KMS-11 (cell line): ENCODE measurements at regions not wholly inside any gene's neighbourhood (a gene's known extent, or its start where the extent isn't known, plus 50 kb on each side); places are given as distances from the start of the nearest gene placed in this dataset.
"Not testable (repeated sequence)": the region's sequence is repeated elsewhere in the genome, so short reads cannot be mapped to it uniquely, and the experiment has no call there.

ENCODE experiments used
- H2AFZ ChIP-seq: fragments of 200-600 bp; sonication (generic); 2 replicates; pipeline ENCODE4 v1.6.1; 2016; ENCODE audit warnings: antibody characterized with exemption, mixed run types, low read depth
- H3K27ac ChIP-seq: fragments of 200-600 bp; sonication (generic); 2 replicates; pipeline ENCODE4 v1.6.1; 2016; ENCODE audit warnings: mild to moderate bottlenecking, mixed run types
- H3K27me3 ChIP-seq: fragments of 200-600 bp; sonication (generic); 2 replicates; pipeline ENCODE4 v1.6.1; 2017; ENCODE audit warnings: mild to moderate bottlenecking, low read depth, mixed run types, moderate library complexity; ENCODE audit not compliant: insufficient read depth
- H3K36me3 ChIP-seq: fragments of 200-600 bp; sonication (generic); 2 replicates; pipeline ENCODE4 v1.6.1; 2017; ENCODE audit warnings: mild to moderate bottlenecking, mixed run types; ENCODE audit not compliant: insufficient read depth
- H3K4me1 ChIP-seq: fragments of 200-600 bp; sonication (generic); 2 replicates; pipeline ENCODE4 v1.6.1; 2016; ENCODE audit warnings: mild to moderate bottlenecking, low read depth, mixed run types; ENCODE audit not compliant: poor library complexity, severe bottlenecking
- H3K4me2 ChIP-seq: fragments of 200-600 bp; sonication (generic); 2 replicates; pipeline ENCODE4 v1.7.0; 2016; ENCODE audit warnings: mild to moderate bottlenecking, mixed run types
- H3K4me3 ChIP-seq: fragments of 200-600 bp; sonication (generic); IDR thresholded peaks from 2 replicates; pipeline ENCODE4 v1.6.1; 2017; ENCODE audit warnings: low read depth, low read length, mixed read lengths; ENCODE audit not compliant: insufficient read depth
- H3K79me2 ChIP-seq: fragments of 200-600 bp; sonication (generic); 2 replicates; pipeline ENCODE4 v1.6.1; 2016; ENCODE audit warnings: low read depth, mixed run types; ENCODE audit not compliant: insufficient read depth
- H3K9ac ChIP-seq: fragments of 200-600 bp; sonication (generic); 2 replicates; pipeline ENCODE4 v1.6.1; 2016; ENCODE audit warnings: mild to moderate bottlenecking, mixed run types
- H4K20me1 ChIP-seq: fragments of 200-600 bp; sonication (generic); 2 replicates; pipeline ENCODE4 v1.6.1; 2016; ENCODE audit warnings: mild to moderate bottlenecking, mixed run types; ENCODE audit not compliant: insufficient read depth
- CTCF ChIP-seq: fragments of 200-600 bp; sonication (generic); conservative IDR thresholded peaks from 2 replicates; pipeline ENCODE4 v1.6.1; 2017; ENCODE audit warnings: low read depth, mild to moderate bottlenecking, antibody characterized with exemption, low read length, moderate library complexity, mixed read lengths

DNA sequence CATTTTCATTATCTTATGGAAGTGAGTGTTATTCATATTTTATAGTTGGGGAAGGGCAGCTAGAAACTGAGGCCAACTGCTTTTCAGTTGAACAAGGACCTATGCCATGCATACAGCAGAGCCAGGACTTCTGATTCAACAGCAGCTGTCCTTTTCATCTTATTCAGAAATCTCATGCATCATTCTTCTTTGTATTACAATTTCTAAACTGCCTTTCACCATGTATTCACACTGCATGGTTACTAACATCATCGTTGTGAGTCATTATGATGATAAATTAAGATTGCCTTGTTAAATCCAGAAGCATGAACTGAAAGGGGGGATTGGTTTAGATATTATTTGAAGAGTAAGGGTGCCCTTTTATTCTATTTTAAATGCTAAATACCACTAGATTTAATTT lies 1470.1 kb upstream of the GOT2 start:
- Histone ChIP-seq H4K20me1 (no peaks in the 10 kb centered on the region), H3K79me2 (no peaks in the 10 kb centered on the region), H3K27me3 (no peaks in the 10 kb centered on the region), H2AFZ (no peak overlapping the region), H3K27ac (no peak overlapping the region), H3K4me2 (no peak overlapping the region), H3K9ac (no peak overlapping the region), H3K36me3 (no peaks in the 10 kb centered on the region), H3K4me3 (no peak overlapping the region), H3K4me1 (no peaks in the 10 kb centered on the region)
- no peak for TF ChIP-seq CTCF

DNA sequence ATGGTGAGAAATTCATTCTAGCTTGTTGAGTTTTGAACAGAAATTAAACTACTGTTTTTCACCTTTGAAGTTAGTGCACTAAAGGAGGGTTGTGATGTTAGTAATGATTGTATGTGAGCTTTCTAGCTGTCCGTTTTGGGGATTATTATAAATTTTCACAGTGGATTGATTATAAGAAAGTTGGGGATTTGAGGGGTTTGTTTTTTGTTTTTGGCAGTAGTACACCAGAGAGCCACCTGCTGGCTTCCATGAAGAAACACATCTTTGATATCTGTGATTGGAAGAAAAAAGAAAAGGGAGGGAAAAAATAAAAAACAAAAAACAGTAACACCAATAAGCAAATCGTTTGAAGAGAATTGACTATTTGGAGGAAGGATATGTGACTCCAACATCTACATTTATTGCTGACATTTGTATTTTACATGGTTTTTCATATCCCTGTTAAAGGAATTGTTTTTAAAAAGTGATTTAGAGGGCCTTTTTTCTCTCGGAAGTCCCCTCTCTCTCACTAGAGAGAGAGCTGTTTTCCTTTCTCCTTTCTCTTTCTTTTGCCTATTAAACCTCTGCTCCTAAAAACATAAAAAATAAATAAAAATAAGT lies 1469.5 kb upstream of the GOT2 start:
- TF ChIP-seq CTCF, result peak; percentile 54
- no peaks in the 10 kb centered on the region for H4K20me1 ChIP-seq
- no peaks in the 10 kb centered on the region for H3K4me1 ChIP-seq
- no peak overlapping the region for H3K9ac ChIP-seq
- H2AFZ ChIP-seq, result no peak overlapping the region
- H3K4me3 ChIP-seq, result no peak overlapping the region
- H3K27me3 ChIP-seq, result no peaks in the 10 kb centered on the region
- H3K4me2 ChIP-seq, result no peak overlapping the region
- H3K27ac ChIP-seq, result no peak overlapping the region
- no peaks in the 10 kb centered on the region for H3K36me3 ChIP-seq
- H3K79me2 ChIP-seq, result no peaks in the 10 kb centered on the region

DNA sequence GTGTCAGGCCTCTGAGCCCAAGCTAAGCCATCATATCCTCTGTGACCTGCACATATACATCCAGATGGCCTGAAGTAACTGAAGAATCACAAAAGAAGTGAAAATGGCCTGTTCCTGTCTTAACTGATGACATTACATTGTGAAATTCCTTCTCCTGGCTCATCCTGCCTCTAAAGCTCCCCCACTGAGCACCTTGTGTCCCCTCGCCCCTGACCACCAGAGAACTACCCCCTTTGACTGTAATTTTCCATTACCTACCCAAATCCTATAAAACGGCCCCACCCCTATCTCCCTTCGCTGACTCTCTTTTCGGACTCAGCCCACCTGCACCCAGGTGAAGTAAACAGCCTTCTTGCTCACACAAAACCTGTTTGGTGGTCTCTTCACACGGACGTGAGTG lies 1466.6 kb upstream of the GOT2 start:
- H3K4me1 ChIP-seq, H3K4me2 ChIP-seq, H3K27me3 ChIP-seq, H3K4me3 ChIP-seq, H3K79me2 ChIP-seq, H4K20me1 ChIP-seq, H3K27ac ChIP-seq, H3K9ac ChIP-seq, H2AFZ ChIP-seq, H3K36me3 ChIP-seq: not testable (repeated sequence)

GRCh38 chr16:60200161-60200560 lies 1466.0 kb upstream of the GOT2 start:
- H3K4me3 ChIP-seq, result no peak overlapping the region
- no peak for TF ChIP-seq CTCF
- no peaks in the 10 kb centered on the region for H3K36me3 ChIP-seq

GRCh38 chr16:60199150-60199549 lies 1465.0 kb upstream of the GOT2 start:
- Histone ChIP-seq H2AFZ (no peak overlapping the region), H3K36me3 (no peaks in the 10 kb centered on the region), H3K9ac (no peak overlapping the region), H3K4me1 (no peaks in the 10 kb centered on the region), H3K79me2 (no peaks in the 10 kb centered on the region), H3K27ac (no peak overlapping the region), H3K4me3 (no peak overlapping the region), H3K27me3 (no peaks in the 10 kb centered on the region), H3K4me2 (no peak overlapping the region), H4K20me1 (no peaks in the 10 kb centered on the region)
- TF ChIP-seq CTCF, result no peak

More at GRCh38 chr16:60200161-60200560, 1466.0 kb upstream of the GOT2 start:
- Histone ChIP-seq H2AFZ (no peak overlapping the region), H3K79me2 (no peaks in the 10 kb centered on the region), H3K9ac (no peak overlapping the region), H3K4me1 (no peaks in the 10 kb centered on the region), H3K4me2 (no peak overlapping the region), H3K27ac (no peak overlapping the region), H3K27me3 (no peaks in the 10 kb centered on the region), H4K20me1 (no peaks in the 10 kb centered on the region)
